ENCODE measurements at regions not wholly inside any gene's neighbourhood (a gene's known extent, or its start where the extent isn't known, plus 50 kb on each side); places are given as distances from the start of the nearest gene placed in this dataset.
A peak's percentile ranks its signal among the peaks of the same experiment; 100 is the strongest.
"Not testable (repeated sequence)": the region's sequence is repeated elsewhere in the genome, so short reads cannot be mapped to it uniquely, and the experiment has no call there.

DNA sequence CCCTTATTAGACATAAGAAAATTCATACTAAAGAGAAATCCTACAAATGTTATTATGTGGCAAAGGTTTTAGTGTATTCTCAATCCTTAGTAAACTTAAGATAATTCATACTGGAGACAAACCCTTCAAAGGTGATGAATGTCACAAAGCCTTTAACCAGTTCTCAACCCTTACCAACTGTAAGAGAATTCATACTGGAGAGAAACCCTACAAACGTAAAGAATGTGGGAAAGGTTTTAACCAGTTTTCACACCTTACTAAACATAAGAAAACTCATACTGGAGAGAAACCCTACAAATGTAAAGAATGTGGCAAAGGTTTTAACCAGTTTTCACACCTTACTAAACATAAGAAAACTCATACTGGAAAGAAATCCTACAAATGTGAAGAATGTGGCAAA is 93.2 kb downstream of the ZNF680 start:
- Mint-ChIP-seq H3K36me3 (ENCODE audit: low read depth) (no peaks in the 10 kb centered on the region), H3K27me3 (ENCODE audit: low read depth) (no peaks in the 10 kb centered on the region), H3K4me1 (ENCODE audit: low read depth) (no peaks in the 10 kb centered on the region), H3K9me3 (peaks cover 35% of the 10 kb centered on the region), H3K4me3 (ENCODE audit: low read depth) (no peak overlapping the region), H3K27ac (no peak overlapping the region)
- intact Hi-C loops (cut with micrococcal nuclease): no loop called here
- no peak for DNase-seq (ENCODE audit: low spot score)

DNA sequence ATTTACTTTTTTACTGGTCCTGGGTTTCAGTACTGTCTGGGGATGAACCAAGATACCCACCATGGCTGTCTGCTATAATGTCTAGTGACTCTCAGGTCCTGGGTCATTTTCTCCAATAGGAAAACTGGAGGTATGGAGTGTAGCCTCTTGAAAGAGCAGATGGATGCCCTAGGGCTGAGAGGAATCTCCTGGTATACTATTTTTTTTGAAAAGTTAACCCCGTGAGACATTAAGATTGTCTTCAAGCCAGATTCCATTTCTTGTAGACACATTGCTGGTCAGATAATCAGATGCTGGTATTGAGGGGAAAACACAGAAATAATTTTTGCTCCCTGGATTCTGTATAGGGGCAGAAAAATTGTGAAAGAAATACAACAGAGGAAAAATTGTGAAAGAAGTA is 97.3 kb downstream of the ZNF680 start:
- Mint-ChIP-seq H3K9me3 (peaks cover 45% of the 10 kb centered on the region), H3K4me1 (ENCODE audit: low read depth) (no peaks in the 10 kb centered on the region), H3K27ac (no peak overlapping the region), H3K36me3 (ENCODE audit: low read depth) (no peaks in the 10 kb centered on the region), H3K4me3 (ENCODE audit: low read depth) (no peak overlapping the region), H3K27me3 (ENCODE audit: low read depth) (no peaks in the 10 kb centered on the region)
- intact Hi-C loops (cut with micrococcal nuclease): no loop called here
- DNase-seq (ENCODE audit: low spot score): no peak

DNA sequence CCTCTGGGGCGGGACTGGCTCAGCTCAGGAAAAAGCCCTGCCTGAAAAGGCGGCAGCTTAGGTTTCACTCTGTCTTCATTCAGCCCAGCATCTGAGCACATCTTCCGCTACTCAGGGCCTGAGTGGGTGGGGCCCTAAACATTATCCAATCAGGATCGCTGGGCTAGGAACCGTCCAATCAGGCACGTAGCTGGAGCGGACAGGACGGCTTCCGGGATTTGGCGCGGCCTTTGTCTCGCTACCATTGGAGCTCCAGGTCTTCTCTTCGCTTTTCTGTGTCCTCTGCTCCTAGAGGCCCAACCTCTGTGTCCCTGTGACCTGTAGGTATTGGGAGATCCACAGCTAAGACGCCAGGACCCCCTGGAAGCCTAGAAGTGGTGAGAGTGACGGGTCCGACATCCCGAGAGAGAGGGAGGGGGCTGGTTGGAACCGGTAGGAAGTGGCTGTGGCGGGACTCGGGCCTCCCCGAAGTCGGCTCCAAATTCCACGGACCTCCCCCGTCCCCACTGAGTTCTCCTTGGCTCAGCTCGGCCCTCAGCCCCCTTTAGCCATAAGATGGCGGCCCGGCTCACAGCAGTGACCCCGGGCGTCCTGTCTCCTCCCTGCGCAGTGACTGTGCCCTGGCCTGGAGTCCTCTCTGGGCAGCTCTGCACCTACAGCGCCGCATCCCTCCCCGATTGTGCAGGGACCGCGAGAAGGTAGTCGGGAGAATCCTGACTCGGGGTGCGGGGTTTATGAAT is 99.1 kb downstream of the ZNF680 start:
- Mint-ChIP-seq H3K27ac (no peak overlapping the region), H3K27me3 (ENCODE audit: low read depth) (no peaks in the 10 kb centered on the region), H3K9me3 (peaks cover 38% of the 10 kb centered on the region), H3K4me3 (ENCODE audit: low read depth) (peak overlapping the region; percentile 49), H3K4me1 (ENCODE audit: low read depth) (no peaks in the 10 kb centered on the region), H3K36me3 (ENCODE audit: low read depth) (no peaks in the 10 kb centered on the region)
- intact Hi-C loops (cut with micrococcal nuclease): no loop called here
- DNase-seq (ENCODE audit: low spot score): peak; percentile 9

DNA sequence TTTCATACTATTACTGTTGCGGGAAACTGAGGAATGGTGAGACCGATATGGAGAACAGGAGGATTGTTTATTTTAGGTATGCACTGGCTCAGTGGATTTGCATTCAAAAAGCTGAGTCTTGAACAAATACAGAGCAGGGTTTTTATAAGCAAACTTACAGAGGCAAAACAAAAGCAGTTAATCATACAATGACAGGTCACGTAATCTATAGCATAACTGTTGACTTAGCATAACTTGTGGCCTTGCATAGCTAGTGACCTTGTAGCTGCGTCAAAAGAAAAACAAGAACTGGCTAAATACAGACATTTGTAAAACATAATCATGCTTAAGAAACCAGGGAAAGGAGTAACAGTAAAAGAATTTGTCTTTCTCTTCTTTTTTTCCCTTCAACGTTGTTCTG is 103.0 kb downstream of the ZNF680 start:
- H3K27ac Mint-ChIP-seq; DNase-seq (ENCODE audit: low spot score); intact Hi-C loops (cut with micrococcal nuclease); H3K4me1 Mint-ChIP-seq (ENCODE audit: low read depth); H3K4me3 Mint-ChIP-seq (ENCODE audit: low read depth); H3K36me3 Mint-ChIP-seq (ENCODE audit: low read depth); H3K27me3 Mint-ChIP-seq (ENCODE audit: low read depth): not testable (repeated sequence)
- peaks cover 45% of the 10 kb centered on the region for H3K9me3 Mint-ChIP-seq

DNA sequence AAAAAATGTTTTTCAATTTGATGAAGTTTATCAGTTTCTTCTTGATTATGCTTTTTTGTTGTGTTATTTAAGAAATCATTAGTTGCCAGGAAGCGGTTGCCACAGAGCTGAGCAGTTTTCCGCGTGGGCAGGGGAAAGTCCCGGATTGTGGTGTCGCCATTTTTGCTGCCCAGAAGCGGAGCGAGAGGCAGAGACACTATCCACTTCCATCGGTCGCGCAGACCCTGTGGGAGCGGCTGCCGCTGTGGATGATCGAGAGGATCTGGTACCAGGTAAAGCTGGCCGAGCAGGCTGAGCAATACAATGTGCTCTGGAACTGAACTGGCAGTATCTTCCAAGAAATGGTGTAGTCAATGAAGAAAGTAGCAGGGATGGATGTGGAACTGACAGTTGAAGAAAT is 119.8 kb downstream of the ZNF736 start:
- no peak for DNase-seq (ENCODE audit: low spot score)
- no peaks in the 10 kb centered on the region for H3K36me3 Mint-ChIP-seq (ENCODE audit: low read depth)
- no peaks in the 10 kb centered on the region for H3K4me1 Mint-ChIP-seq (ENCODE audit: low read depth)
- H3K9me3 Mint-ChIP-seq: peaks cover 48% of the 10 kb centered on the region
- H3K27me3 Mint-ChIP-seq (ENCODE audit: low read depth): no peaks in the 10 kb centered on the region
- no peak overlapping the region for H3K4me3 Mint-ChIP-seq (ENCODE audit: low read depth)
- intact Hi-C loops (cut with micrococcal nuclease): no loop called here
- no peak overlapping the region for H3K27ac Mint-ChIP-seq

DNA sequence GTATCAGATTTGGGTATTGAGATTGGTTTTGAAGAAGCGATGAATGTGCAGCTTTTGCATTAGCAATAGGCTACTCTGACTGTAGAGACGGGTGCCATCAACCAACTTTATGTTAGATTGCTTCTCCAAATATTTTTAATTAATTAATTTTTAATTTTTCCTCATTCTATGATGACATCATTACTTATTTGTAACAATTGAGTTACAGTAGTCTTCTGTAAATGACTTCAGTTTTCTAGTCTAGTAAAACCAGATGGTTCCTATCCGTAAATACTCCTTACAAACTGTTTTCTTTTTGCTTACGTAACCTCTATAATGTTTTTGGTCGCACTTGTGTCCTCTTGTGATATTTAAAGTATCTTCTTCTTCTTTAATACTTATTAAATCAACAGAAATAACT is 118.1 kb downstream of the ZNF736 start:
- DNase-seq (ENCODE audit: low spot score): no peak
- Mint-ChIP-seq H3K9me3 (peaks cover 44% of the 10 kb centered on the region), H3K27me3 (ENCODE audit: low read depth) (no peaks in the 10 kb centered on the region), H3K4me3 (ENCODE audit: low read depth) (no peak overlapping the region), H3K4me1 (ENCODE audit: low read depth) (no peaks in the 10 kb centered on the region), H3K36me3 (ENCODE audit: low read depth) (no peaks in the 10 kb centered on the region), H3K27ac (no peak overlapping the region)
- intact Hi-C loops (cut with micrococcal nuclease): no loop called here

DNA sequence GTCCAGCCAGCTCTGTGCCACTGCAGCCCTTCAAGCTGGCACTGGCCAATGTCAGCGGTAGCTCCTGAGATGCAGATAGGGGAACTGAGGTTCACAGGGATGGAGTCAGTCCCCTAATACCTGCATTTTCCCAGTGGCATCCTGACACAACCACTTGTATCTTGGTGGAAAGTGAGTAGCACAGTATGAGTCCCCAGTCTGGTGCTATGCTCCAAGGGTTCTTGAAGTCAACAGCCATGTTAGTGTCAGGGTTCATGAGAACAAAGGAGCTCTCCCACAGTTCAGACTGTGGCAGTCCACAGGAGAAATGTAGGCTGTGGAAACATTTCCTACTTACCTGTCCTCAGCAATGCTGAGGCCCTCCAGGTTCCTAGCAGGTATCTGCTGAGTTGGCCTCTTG is 115.5 kb downstream of the ZNF736 start:
- no peak overlapping the region for H3K27ac Mint-ChIP-seq
- no peaks in the 10 kb centered on the region for H3K27me3 Mint-ChIP-seq (ENCODE audit: low read depth)
- no peak for DNase-seq (ENCODE audit: low spot score)
- H3K4me3 Mint-ChIP-seq (ENCODE audit: low read depth): no peak overlapping the region
- H3K4me1 Mint-ChIP-seq (ENCODE audit: low read depth): no peaks in the 10 kb centered on the region
- H3K9me3 Mint-ChIP-seq: peaks cover 48% of the 10 kb centered on the region
- no peaks in the 10 kb centered on the region for H3K36me3 Mint-ChIP-seq (ENCODE audit: low read depth)
- intact Hi-C loops (cut with micrococcal nuclease): no loop called here

DNA sequence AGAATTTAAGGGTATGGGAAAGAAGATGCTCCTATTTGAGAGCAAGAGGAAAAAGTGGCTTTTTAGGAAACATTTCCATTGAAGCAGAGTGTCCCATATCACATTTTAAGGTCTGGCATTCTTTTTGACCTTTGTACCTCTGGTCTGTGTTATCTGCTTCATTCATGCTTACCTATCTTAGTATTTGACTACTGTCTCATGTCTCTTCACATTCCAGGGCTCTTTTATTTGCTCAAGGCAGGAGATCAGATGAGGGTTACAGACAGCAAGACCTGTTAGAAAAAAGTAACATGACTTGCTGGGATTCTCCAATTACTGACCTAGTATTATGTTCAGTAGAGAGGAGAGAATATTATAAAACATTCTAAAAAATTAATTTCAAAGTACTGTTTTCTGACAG is 111.7 kb downstream of the ZNF736 start:
- H3K27me3 Mint-ChIP-seq (ENCODE audit: low read depth); H3K27ac Mint-ChIP-seq; H3K4me1 Mint-ChIP-seq (ENCODE audit: low read depth); DNase-seq (ENCODE audit: low spot score); intact Hi-C loops (cut with micrococcal nuclease); H3K36me3 Mint-ChIP-seq (ENCODE audit: low read depth); H3K4me3 Mint-ChIP-seq (ENCODE audit: low read depth): not testable (repeated sequence)
- peaks cover 57% of the 10 kb centered on the region for H3K9me3 Mint-ChIP-seq

DNA sequence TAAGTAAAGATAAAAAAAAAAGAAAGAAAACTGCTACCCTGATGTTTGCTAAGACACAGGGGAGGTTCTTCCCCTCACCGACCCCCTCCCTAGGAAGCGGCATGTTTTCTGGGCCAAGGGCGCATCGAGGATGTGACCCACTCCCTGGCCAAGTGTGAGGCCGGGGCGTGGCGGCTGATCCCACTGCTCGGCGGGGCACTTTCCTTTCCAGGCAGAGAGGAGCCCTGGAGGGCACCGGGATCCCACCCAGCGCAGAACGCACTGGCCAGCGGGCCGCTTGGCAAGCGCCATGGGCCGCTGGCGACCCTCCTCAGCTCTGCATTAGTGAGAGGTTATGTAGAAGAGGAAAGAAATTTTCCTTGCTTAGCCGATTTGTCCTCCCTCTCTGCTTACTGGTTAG is 93.4 kb downstream of the ZNF736 start:
- Mint-ChIP-seq H3K4me1 (ENCODE audit: low read depth) (no peaks in the 10 kb centered on the region), H3K9me3 (peaks cover 48% of the 10 kb centered on the region), H3K27ac (no peak overlapping the region), H3K36me3 (ENCODE audit: low read depth) (no peaks in the 10 kb centered on the region), H3K4me3 (ENCODE audit: low read depth) (no peak overlapping the region), H3K27me3 (ENCODE audit: low read depth) (no peaks in the 10 kb centered on the region)
- intact Hi-C loops (cut with micrococcal nuclease): no loop called here
- DNase-seq (ENCODE audit: low spot score): no peak

Data from activated T-helper 2 cell treated with anti-CD3 and anti-CD28 coated beads, Interferon-gamma antibody, Interleukin-2, Interleukin-4, amounts not matched to agents 10 μg/mL and 5 μg/mL and 100 μg/mL, durations not matched to agents 14 hours and 24 hours and 36 hours (primary cell).